ENCODE measurements at regions not wholly inside any gene's neighbourhood (a gene's known extent, or its start where the extent isn't known, plus 50 kb on each side); places are given as distances from the start of the nearest gene placed in this dataset.

GRCh38 chr4:187321711-187322110 lies 598.1 kb upstream of the FAT1 start:
- H3K36me3 ChIP-seq (ENCODE audit: control insufficient read depth, insufficient read depth, low read length): no peaks in the 10 kb centered on the region
- no peak for ATAC-seq
- peaks cover 4% of the 10 kb centered on the region for H3K9me3 ChIP-seq (ENCODE audit: control insufficient read depth, insufficient read depth, low read length)
- H3K27me3 ChIP-seq (ENCODE audit: control insufficient read depth, insufficient read depth, low read length): no peaks in the 10 kb centered on the region
- DNase-seq: no peak
- no peak overlapping the region for H3K27ac ChIP-seq (ENCODE audit: low read length)
- Mint-ChIP-seq H3K36me3 (peaks cover 22% of the 10 kb centered on the region), H3K4me1 (no peaks in the 10 kb centered on the region), H3K27me3 (ENCODE audit: low read depth in 2 of 2) (no peaks in the 10 kb centered on the region), H3K9me3 (peaks cover 15 to 16% of the 10 kb centered on the region in 2 donors), H3K4me3 (no peak overlapping the region), H3K27ac (no peak overlapping the region)
- H3K4me3 ChIP-seq (ENCODE audit: low read length): no peak overlapping the region
- no CpG with 5 or more reads among the region's 2 CpGs for WGBS (ENCODE audit: insufficient coverage)
- intact Hi-C loops (cut with micrococcal nuclease): no loop called here
- TF ChIP-seq, protein P1, sequence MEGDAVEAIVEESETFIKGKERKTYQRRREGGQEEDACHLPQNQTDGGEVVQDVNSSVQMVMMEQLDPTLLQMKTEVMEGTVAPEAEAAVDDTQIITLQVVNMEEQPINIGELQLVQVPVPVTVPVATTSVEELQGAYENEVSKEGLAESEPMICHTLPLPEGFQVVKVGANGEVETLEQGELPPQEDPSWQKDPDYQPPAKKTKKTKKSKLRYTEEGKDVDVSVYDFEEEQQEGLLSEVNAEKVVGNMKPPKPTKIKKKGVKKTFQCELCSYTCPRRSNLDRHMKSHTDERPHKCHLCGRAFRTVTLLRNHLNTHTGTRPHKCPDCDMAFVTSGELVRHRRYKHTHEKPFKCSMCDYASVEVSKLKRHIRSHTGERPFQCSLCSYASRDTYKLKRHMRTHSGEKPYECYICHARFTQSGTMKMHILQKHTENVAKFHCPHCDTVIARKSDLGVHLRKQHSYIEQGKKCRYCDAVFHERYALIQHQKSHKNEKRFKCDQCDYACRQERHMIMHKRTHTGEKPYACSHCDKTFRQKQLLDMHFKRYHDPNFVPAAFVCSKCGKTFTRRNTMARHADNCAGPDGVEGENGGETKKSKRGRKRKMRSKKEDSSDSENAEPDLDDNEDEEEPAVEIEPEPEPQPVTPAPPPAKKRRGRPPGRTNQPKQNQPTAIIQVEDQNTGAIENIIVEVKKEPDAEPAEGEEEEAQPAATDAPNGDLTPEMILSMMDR (IDR thresholded peaks at IDR 0.05): no peak
- H3K4me1 ChIP-seq (ENCODE audit: control insufficient read depth, insufficient read depth, low read length): no peaks in the 10 kb centered on the region

GRCh38 chr4:187332141-187332540 lies 608.5 kb upstream of the FAT1 start:
- Mint-ChIP-seq H3K4me3 (no peak overlapping the region), H3K27me3 (ENCODE audit: low read depth in 2 of 2) (no peaks in the 10 kb centered on the region), H3K36me3 (peaks cover 9% of the 10 kb centered on the region), H3K27ac (no peak overlapping the region), H3K9me3 (peaks cover 14 to 19% of the 10 kb centered on the region in 2 donors), H3K4me1 (no peaks in the 10 kb centered on the region)
- Histone ChIP-seq H3K4me3 (ENCODE audit: low read length) (no peak overlapping the region), H3K9me3 (ENCODE audit: control insufficient read depth, insufficient read depth, low read length) (peaks cover 16% of the 10 kb centered on the region), H3K27ac (ENCODE audit: low read length) (no peak overlapping the region), H3K36me3 (ENCODE audit: control insufficient read depth, insufficient read depth, low read length) (no peaks in the 10 kb centered on the region), H3K27me3 (ENCODE audit: control insufficient read depth, insufficient read depth, low read length) (no peaks in the 10 kb centered on the region), H3K4me1 (ENCODE audit: control insufficient read depth, insufficient read depth, low read length) (no peaks in the 10 kb centered on the region)
- TF ChIP-seq, protein P1 (IDR thresholded peaks at IDR 0.05): no peak
- 86% methylated on average over 4 of the region's 7 CpGs for WGBS (ENCODE audit: insufficient coverage)
- intact Hi-C loops (cut with micrococcal nuclease): no loop called here
- DNase-seq: no peak
- ATAC-seq: no peak

DNA sequence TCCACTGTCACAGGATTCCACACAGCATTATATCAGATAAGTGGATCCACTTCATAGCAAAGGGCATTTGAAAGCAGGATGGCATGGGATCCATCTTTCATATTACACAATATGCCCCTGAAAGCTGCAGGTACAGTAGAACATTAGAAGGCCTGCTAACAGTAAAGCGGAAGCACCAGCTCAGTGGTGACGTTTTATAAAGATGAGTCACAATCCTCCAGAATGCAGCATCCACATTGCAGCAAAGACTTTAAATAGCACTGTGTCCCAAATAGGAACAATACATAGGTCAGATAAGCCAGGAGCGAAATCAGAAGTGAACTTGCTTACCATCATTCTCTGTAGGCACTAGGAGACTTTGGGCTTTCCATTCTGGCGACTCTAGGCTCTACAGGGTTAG lies 609.5 kb upstream of the FAT1 start:
- no peak overlapping the region for H3K4me3 Mint-ChIP-seq
- Histone ChIP-seq H3K27ac (ENCODE audit: low read length) (no peak overlapping the region), H3K27me3 (ENCODE audit: control insufficient read depth, insufficient read depth, low read length) (no peaks in the 10 kb centered on the region), H3K36me3 (ENCODE audit: control insufficient read depth, insufficient read depth, low read length) (no peaks in the 10 kb centered on the region), H3K4me1 (ENCODE audit: control insufficient read depth, insufficient read depth, low read length) (no peaks in the 10 kb centered on the region), H3K9me3 (ENCODE audit: control insufficient read depth, insufficient read depth, low read length) (peaks cover 16% of the 10 kb centered on the region), H3K4me3 (ENCODE audit: low read length) (no peak overlapping the region)
- peaks cover 12 to 15% of the 10 kb centered on the region in 2 donors for H3K9me3 Mint-ChIP-seq
- H3K36me3 Mint-ChIP-seq: peaks cover 9% of the 10 kb centered on the region
- TF ChIP-seq, protein P1 (IDR thresholded peaks at IDR 0.05): no peak
- WGBS (ENCODE audit: insufficient coverage): 81% methylated on average over 4 of the region's 4 CpGs
- no peaks in the 10 kb centered on the region for H3K27me3 Mint-ChIP-seq (ENCODE audit: low read depth in 2 of 2)
- intact Hi-C loops (cut with micrococcal nuclease): no loop called here
- no peaks in the 10 kb centered on the region for H3K4me1 Mint-ChIP-seq
- DNase-seq (no peak), ATAC-seq (no peak)
- H3K27ac Mint-ChIP-seq: no peak overlapping the region

- Mint-ChIP-seq H3K4me3 (no peak overlapping the region), H3K4me1 (no peaks in the 10 kb centered on the region), H3K9me3 (peaks cover 15 to 16% of the 10 kb centered on the region in 2 donors), H3K27ac (no peak overlapping the region), H3K27me3 (ENCODE audit: low read depth in 2 of 2) (no peaks in the 10 kb centered on the region), H3K36me3 (peaks cover 9% of the 10 kb centered on the region)
- Histone ChIP-seq H3K9me3 (ENCODE audit: control insufficient read depth, insufficient read depth, low read length) (peaks cover 16% of the 10 kb centered on the region), H3K4me3 (ENCODE audit: low read length) (no peak overlapping the region), H3K27me3 (ENCODE audit: control insufficient read depth, insufficient read depth, low read length) (no peaks in the 10 kb centered on the region), H3K4me1 (ENCODE audit: control insufficient read depth, insufficient read depth, low read length) (no peaks in the 10 kb centered on the region), H3K36me3 (ENCODE audit: control insufficient read depth, insufficient read depth, low read length) (no peaks in the 10 kb centered on the region), H3K27ac (ENCODE audit: low read length) (no peak overlapping the region)
- DNase-seq (no peak), ATAC-seq (no peak)
- intact Hi-C loops (cut with micrococcal nuclease): no loop called here
- TF ChIP-seq, protein P1 (IDR thresholded peaks at IDR 0.05): no peak
- 90% methylated on average over 13 of the region's 13 CpGs for WGBS (ENCODE audit: insufficient coverage)
Observed at GRCh38 chr4:187335339-187335738, 611.7 kb upstream of the FAT1 start.
